ENCODE measurements at regions not wholly inside any gene's neighbourhood (a gene's known extent, or its start where the extent isn't known, plus 50 kb on each side); places are given as distances from the start of the nearest gene placed in this dataset.

DNA sequence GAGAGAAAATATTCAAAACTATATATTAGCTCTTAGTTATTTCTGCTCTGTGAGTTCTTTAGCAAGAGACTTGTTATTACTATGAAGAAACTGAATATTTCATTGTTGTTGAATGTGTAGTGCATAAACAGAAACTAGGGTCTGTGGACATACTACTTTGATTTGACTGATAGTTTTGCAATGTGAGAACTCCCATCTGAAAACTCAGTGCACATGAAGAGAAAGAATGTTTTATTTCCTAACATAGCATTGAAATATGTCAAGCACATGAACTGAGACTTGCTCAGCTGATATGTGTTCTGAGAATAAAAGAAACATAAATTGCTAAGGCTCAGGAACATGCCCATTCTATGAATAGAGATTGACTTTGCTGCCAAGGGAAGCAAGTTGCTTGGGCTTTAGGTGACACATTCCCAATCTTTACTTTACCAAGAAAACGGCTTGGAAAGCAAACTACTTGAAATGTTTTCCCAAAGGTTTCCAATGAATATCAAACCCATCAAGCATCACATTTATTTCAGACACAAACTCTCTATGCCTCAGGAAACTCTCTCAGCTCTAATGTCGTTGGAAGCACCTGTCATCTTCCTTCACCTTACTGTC, 290.4 kb downstream of the SLC16A7 start:
- H3K79me2 ChIP-seq: no peaks in the 10 kb centered on the region
- H3K9me3 ChIP-seq (ENCODE audit: control insufficient read depth, low read length): no peaks in the 10 kb centered on the region
- H3K27me3 ChIP-seq (ENCODE audit: control insufficient read depth, insufficient read depth, low read length): no peaks in the 10 kb centered on the region
- no peak overlapping the region for H3K27ac ChIP-seq
- no peaks in the 10 kb centered on the region for H3K36me3 ChIP-seq (ENCODE audit: control insufficient read depth, insufficient read depth, low read length)
- no peak overlapping the region for H3K4me3 ChIP-seq (ENCODE audit: low read depth, low read length)
- no peak overlapping the region for H3K9ac ChIP-seq
- no peak overlapping the region for H2AFZ ChIP-seq
- H3K4me1 ChIP-seq: no peaks in the 10 kb centered on the region
- H3K4me2 ChIP-seq (ENCODE audit: low read length): no peak overlapping the region
- TF ChIP-seq, protein P1, sequence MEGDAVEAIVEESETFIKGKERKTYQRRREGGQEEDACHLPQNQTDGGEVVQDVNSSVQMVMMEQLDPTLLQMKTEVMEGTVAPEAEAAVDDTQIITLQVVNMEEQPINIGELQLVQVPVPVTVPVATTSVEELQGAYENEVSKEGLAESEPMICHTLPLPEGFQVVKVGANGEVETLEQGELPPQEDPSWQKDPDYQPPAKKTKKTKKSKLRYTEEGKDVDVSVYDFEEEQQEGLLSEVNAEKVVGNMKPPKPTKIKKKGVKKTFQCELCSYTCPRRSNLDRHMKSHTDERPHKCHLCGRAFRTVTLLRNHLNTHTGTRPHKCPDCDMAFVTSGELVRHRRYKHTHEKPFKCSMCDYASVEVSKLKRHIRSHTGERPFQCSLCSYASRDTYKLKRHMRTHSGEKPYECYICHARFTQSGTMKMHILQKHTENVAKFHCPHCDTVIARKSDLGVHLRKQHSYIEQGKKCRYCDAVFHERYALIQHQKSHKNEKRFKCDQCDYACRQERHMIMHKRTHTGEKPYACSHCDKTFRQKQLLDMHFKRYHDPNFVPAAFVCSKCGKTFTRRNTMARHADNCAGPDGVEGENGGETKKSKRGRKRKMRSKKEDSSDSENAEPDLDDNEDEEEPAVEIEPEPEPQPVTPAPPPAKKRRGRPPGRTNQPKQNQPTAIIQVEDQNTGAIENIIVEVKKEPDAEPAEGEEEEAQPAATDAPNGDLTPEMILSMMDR (IDR thresholded peaks at IDR 0.05): no peak

DNA sequence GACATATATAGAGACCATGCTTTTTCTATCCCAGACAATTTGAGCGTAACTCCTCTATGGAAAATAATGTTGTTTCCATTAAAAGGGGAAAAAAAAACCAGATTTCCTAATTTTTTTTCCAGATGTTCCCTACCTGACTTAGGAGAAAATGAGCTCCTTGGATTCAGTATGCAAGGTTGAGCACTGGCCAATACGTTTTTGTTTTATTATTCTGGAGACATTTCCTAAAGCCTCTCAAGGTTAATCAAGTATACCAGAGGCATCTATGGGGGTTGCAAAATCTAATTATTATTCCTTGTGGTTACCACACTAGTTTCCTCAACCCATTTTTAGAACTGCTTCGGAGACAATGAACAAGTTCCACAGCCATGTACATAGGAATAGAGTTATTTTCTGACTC, 291.3 kb downstream of the SLC16A7 start:
- no peak overlapping the region for H3K4me2 ChIP-seq (ENCODE audit: low read length)
- no peaks in the 10 kb centered on the region for H3K4me1 ChIP-seq
- H3K9ac ChIP-seq: no peak overlapping the region
- H3K4me3 ChIP-seq (ENCODE audit: low read depth, low read length): no peak overlapping the region
- H3K27me3 ChIP-seq (ENCODE audit: control insufficient read depth, insufficient read depth, low read length): no peaks in the 10 kb centered on the region
- TF ChIP-seq, protein P1 (IDR thresholded peaks at IDR 0.05): no peak
- no peaks in the 10 kb centered on the region for H3K79me2 ChIP-seq
- no peak overlapping the region for H3K27ac ChIP-seq
- no peaks in the 10 kb centered on the region for H3K36me3 ChIP-seq (ENCODE audit: control insufficient read depth, insufficient read depth, low read length)
- H3K9me3 ChIP-seq (ENCODE audit: control insufficient read depth, low read length): no peaks in the 10 kb centered on the region
- H2AFZ ChIP-seq: no peak overlapping the region

DNA sequence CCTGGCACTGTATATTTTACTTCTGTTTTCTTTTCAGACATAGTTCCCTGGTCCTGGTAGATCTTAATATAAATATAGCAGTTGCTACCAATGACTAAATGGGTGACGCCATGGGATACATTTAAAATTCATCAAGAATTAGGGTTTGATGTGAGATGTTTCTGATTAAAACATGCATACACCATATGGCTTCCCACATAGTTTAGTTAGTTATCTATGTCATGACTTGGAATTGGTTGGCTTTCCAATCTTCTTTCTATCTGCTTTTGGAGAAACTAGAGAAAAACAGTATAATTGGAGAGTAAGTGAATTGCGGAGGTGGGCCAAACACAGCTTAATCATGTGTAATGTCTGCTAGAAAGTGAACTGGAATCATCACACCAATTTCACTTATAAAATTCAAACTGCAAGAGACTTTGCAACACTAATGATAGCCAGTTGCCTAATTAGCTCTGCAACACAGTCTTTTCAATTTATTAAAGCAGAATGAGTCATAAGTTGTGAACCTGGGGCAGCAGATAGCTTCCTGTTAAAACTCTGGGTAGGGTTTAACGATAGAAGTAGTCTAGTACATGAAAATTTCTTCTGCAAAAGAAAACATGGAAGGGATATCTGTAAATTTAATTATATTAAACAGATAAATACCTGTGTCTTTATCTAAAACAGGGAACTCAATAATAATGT, 295.2 kb downstream of the SLC16A7 start:
- TF ChIP-seq, protein P1 (IDR thresholded peaks at IDR 0.05): no peak
- Histone ChIP-seq H3K79me2 (no peaks in the 10 kb centered on the region), H3K4me3 (ENCODE audit: low read depth, low read length) (no peak overlapping the region), H3K36me3 (ENCODE audit: control insufficient read depth, insufficient read depth, low read length) (no peaks in the 10 kb centered on the region), H3K27ac (no peak overlapping the region), H3K27me3 (ENCODE audit: control insufficient read depth, insufficient read depth, low read length) (no peaks in the 10 kb centered on the region), H2AFZ (no peak overlapping the region), H3K4me2 (ENCODE audit: low read length) (no peak overlapping the region), H3K9ac (no peak overlapping the region), H3K9me3 (ENCODE audit: control insufficient read depth, low read length) (no peaks in the 10 kb centered on the region), H3K4me1 (no peaks in the 10 kb centered on the region)

DNA sequence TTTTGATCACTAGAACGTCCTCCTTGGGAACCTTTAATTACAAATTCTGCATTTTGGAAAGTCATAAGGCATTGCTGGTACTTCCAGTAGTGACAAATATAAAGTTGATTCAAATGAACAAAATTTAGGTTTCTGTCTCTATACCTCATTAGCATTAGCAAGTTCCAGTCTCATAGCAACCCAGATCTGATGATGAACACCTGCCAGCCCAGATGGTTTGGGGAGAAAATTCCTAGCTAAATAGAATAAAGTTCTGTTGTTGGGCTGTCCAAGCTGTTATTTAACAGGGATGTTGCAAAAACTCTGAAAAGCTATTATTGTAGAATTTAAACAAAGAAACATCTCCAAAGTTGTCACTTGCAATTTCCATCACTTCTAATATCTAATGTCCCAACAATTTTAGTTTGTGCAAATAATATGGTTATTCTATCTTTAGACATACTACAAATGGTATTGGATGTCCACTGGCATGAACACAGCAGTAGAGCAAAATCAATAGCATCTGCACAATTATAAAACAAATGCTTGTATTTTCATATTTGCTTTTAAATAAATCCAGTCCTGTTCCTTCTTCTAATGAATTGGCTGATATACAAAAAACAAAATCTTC, 299.4 kb downstream of the SLC16A7 start:
- Histone ChIP-seq H3K4me2 (ENCODE audit: low read length) (no peak overlapping the region), H3K4me3 (ENCODE audit: low read depth, low read length) (no peak overlapping the region), H3K9ac (no peak overlapping the region), H3K27ac (no peak overlapping the region), H3K9me3 (ENCODE audit: control insufficient read depth, low read length) (no peaks in the 10 kb centered on the region), H3K36me3 (ENCODE audit: control insufficient read depth, insufficient read depth, low read length) (no peaks in the 10 kb centered on the region), H2AFZ (no peak overlapping the region), H3K27me3 (ENCODE audit: control insufficient read depth, insufficient read depth, low read length) (no peaks in the 10 kb centered on the region), H3K79me2 (no peaks in the 10 kb centered on the region), H3K4me1 (no peaks in the 10 kb centered on the region)
- TF ChIP-seq, protein P1 (IDR thresholded peaks at IDR 0.05): no peak
